SK-N-SH treated with all-trans-retinoic acid at 6 μM for 48 hours (cell line): ENCODE measurements at regions not wholly inside any gene's neighbourhood (a gene's known extent, or its start where the extent isn't known, plus 50 kb on each side); places are given as distances from the start of the nearest gene placed in this dataset.

Source experiments
- ARNTL ChIP-seq: fragments of 450-650 bp; formaldehyde crosslinking; IDR thresholded peaks from 2 replicates; pipeline ENCODE4 v1.5.0; 2020; ENCODE audit warnings: low read depth, mild to moderate bottlenecking, moderate library complexity, borderline replicate concordance
- CREB5 ChIP-seq: fragments of 250-450 bp; sonication (Bioruptor Pico); IDR thresholded peaks from 2 replicates; pipeline ENCODE4 v1.5.1; 2020; ENCODE audit warnings: low read depth, mild to moderate bottlenecking, moderate library complexity
- ESRRG ChIP-seq: fragments of 250-450 bp; sonication (Bioruptor Pico); IDR thresholded peaks from 2 replicates; pipeline ENCODE4 v1.6.1; 2021; ENCODE audit warnings: mild to moderate bottlenecking
- ISL1 ChIP-seq: fragments of 250-450 bp; sonication (Bioruptor Pico); IDR thresholded peaks from 2 replicates; pipeline ENCODE4 v2.1.2; 2022; ENCODE audit warnings: mild to moderate bottlenecking, moderate library complexity
- OSR1 ChIP-seq: fragments of 250-450 bp; sonication (Bioruptor Pico); IDR thresholded peaks from 2 replicates; pipeline ENCODE4 v1.8.0; 2022; ENCODE audit warnings: moderate library complexity, mild to moderate bottlenecking, inconsistent platforms
- RARB ChIP-seq: fragments of 250-450 bp; sonication (Bioruptor Pico); IDR thresholded peaks from 2 replicates; pipeline ENCODE4 v1.8.0; 2021; ENCODE audit warnings: mild to moderate bottlenecking, moderate library complexity
- TCF4 ChIP-seq: fragments of 250-450 bp; sonication (Bioruptor Pico); IDR thresholded peaks from 2 replicates; pipeline ENCODE4 v1.8.0; 2021; ENCODE audit warnings: mild to moderate bottlenecking, moderate library complexity, borderline replicate concordance
- ZC3H10 ChIP-seq: fragments of 250-450 bp; sonication (Bioruptor Pico); IDR thresholded peaks from 2 replicates; pipeline ENCODE4 v1.5.1; 2021; ENCODE audit warnings: mild to moderate bottlenecking, moderate library complexity
- ZFP3 ChIP-seq: fragments of 250-450 bp; sonication (Bioruptor Pico); IDR thresholded peaks from 2 replicates; pipeline ENCODE4 v1.5.0; 2020; ENCODE audit warnings: mild to moderate bottlenecking, moderate library complexity
- ZFP30 ChIP-seq: fragments of 450-650 bp; formaldehyde crosslinking; IDR thresholded peaks from 2 replicates; pipeline ENCODE4 v1.5.0; 2022; ENCODE audit warnings: mild to moderate bottlenecking, moderate library complexity
- ZNF70 ChIP-seq: fragments of 450-650 bp; formaldehyde crosslinking; IDR thresholded peaks from 2 replicates; pipeline ENCODE4 v1.5.0; 2020; ENCODE audit warnings: mild to moderate bottlenecking, moderate library complexity
- ZNF8 ChIP-seq: fragments of 450-650 bp; formaldehyde crosslinking; IDR thresholded peaks from 2 replicates; pipeline ENCODE4 v1.5.0; 2020; ENCODE audit warnings: mild to moderate bottlenecking, moderate library complexity
- TF ChIP-seq, protein P1 (sequence below): fragments of 250-450 bp; sonication (Bioruptor Pico); IDR thresholded peaks from 2 replicates; pipeline ENCODE4 v1.5.1; 2021; ENCODE audit warnings: mild to moderate bottlenecking, moderate library complexity
- TF ChIP-seq, protein P2 (sequence below): fragments of 250-450 bp; sonication (Bioruptor Pico); IDR thresholded peaks from 2 replicates; pipeline ENCODE4 v1.8.0; 2020; ENCODE audit warnings: mild to moderate bottlenecking, moderate library complexity, borderline replicate concordance

GRCh38 chr1:5347726-5348125 is 644.5 kb downstream of the NPHP4 start:
- TF ChIP-seq CREB5 (no peak), ZFP3 (no peak), OSR1 (no peak), ESRRG (CRISPR knock-in tag) (no peak), ZFP30 (CRISPR knock-in tag) (no peak), TCF4 (no peak), RARB (no peak), ZNF70 (CRISPR knock-in tag) (no peak), ARNTL (CRISPR knock-in tag) (no peak), ZNF8 (no peak), ISL1 (CRISPR knock-in tag) (no peak), ZC3H10 (CRISPR knock-in tag) (no peak)
- TF ChIP-seq, protein P1, sequence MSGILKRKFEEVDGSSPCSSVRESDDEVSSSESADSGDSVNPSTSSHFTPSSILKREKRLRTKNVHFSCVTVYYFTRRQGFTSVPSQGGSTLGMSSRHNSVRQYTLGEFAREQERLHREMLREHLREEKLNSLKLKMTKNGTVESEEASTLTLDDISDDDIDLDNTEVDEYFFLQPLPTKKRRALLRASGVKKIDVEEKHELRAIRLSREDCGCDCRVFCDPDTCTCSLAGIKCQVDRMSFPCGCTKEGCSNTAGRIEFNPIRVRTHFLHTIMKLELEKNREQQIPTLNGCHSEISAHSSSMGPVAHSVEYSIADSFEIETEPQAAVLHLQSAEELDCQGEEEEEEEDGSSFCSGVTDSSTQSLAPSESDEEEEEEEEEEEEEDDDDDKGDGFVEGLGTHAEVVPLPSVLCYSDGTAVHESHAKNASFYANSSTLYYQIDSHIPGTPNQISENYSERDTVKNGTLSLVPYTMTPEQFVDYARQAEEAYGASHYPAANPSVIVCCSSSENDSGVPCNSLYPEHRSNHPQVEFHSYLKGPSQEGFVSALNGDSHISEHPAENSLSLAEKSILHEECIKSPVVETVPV (CRISPR knock-in tag), result no peak
- TF ChIP-seq, protein P2, sequence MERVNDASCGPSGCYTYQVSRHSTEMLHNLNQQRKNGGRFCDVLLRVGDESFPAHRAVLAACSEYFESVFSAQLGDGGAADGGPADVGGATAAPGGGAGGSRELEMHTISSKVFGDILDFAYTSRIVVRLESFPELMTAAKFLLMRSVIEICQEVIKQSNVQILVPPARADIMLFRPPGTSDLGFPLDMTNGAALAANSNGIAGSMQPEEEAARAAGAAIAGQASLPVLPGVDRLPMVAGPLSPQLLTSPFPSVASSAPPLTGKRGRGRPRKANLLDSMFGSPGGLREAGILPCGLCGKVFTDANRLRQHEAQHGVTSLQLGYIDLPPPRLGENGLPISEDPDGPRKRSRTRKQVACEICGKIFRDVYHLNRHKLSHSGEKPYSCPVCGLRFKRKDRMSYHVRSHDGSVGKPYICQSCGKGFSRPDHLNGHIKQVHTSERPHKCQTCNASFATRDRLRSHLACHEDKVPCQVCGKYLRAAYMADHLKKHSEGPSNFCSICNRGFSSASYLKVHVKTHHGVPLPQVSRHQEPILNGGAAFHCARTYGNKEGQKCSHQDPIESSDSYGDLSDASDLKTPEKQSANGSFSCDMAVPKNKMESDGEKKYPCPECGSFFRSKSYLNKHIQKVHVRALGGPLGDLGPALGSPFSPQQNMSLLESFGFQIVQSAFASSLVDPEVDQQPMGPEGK (CRISPR knock-in tag), result no peak
